ENCODE measurements at regions not wholly inside any gene's neighbourhood (a gene's known extent, or its start where the extent isn't known, plus 50 kb on each side); places are given as distances from the start of the nearest gene placed in this dataset.
"Not testable (repeated sequence)": the region's sequence is repeated elsewhere in the genome, so short reads cannot be mapped to it uniquely, and the experiment has no call there.

GRCh38 chr1:228611707-228612106 is 123.6 kb upstream of the RHOU start:
- not testable (repeated sequence) for DNase-seq

GRCh38 chr1:228622002-228622716 is 113.1 kb upstream of the RHOU start:
- DNase-seq = not testable (repeated sequence)

GRCh38 chr1:228626481-228626880 is 108.8 kb upstream of the RHOU start:
- not testable (repeated sequence) for DNase-seq

GRCh38 chr1:228632858-228633257 is 102.4 kb upstream of the RHOU start:
- DNase-seq = not testable (repeated sequence)

- DNase-seq = peak; percentile 21
These were observed 100.0 kb upstream of the RHOU start for GRCh38 chr1:228635304-228635703.

- not testable (repeated sequence) for DNase-seq
These were observed 97.8 kb upstream of the RHOU start for GRCh38 chr1:228637529-228637928.

- peak; percentile 66 for DNase-seq
These were observed 88.4 kb upstream of the RHOU start for GRCh38 chr1:228646717-228647522.

GRCh38 chr1:228647523-228648444 is 87.5 kb upstream of the RHOU start:
- DNase-seq = peak; percentile 77

- DNase-seq = no peak
These were observed 86.5 kb upstream of the RHOU start for GRCh38 chr1:228648647-228649383.

GRCh38 chr1:228650141-228650540 is 85.1 kb upstream of the RHOU start:
- no peak for DNase-seq

GRCh38 chr1:228650946-228651345 is 84.3 kb upstream of the RHOU start:
- DNase-seq = no peak

- no peak for DNase-seq
These were observed 83.2 kb upstream of the RHOU start for GRCh38 chr1:228652116-228652515.

GRCh38 chr1:228653057-228653456 is 82.2 kb upstream of the RHOU start:
- DNase-seq = not testable (repeated sequence)

GRCh38 chr1:228653748-228654147 is 81.5 kb upstream of the RHOU start:
- DNase-seq = no peak

- no peak for DNase-seq
These were observed 79.4 kb upstream of the RHOU start for GRCh38 chr1:228655796-228656394.

- DNase-seq = not testable (repeated sequence)
These were observed 73.1 kb upstream of the RHOU start for GRCh38 chr1:228662007-228662689.

GRCh38 chr1:228664399-228664914 is 70.8 kb upstream of the RHOU start:
- DNase-seq = peak; percentile 78

- no peak for DNase-seq
These were observed 68.3 kb upstream of the RHOU start for GRCh38 chr1:228666686-228667623.

GRCh38 chr1:228668553-228669241 is 66.6 kb upstream of the RHOU start:
- no peak for DNase-seq
